ENCODE measurements at regions not wholly inside any gene's neighbourhood (a gene's known extent, or its start where the extent isn't known, plus 50 kb on each side); places are given as distances from the start of the nearest gene placed in this dataset.
A peak's percentile ranks its signal among the peaks of the same experiment; 100 is the strongest.

DNA sequence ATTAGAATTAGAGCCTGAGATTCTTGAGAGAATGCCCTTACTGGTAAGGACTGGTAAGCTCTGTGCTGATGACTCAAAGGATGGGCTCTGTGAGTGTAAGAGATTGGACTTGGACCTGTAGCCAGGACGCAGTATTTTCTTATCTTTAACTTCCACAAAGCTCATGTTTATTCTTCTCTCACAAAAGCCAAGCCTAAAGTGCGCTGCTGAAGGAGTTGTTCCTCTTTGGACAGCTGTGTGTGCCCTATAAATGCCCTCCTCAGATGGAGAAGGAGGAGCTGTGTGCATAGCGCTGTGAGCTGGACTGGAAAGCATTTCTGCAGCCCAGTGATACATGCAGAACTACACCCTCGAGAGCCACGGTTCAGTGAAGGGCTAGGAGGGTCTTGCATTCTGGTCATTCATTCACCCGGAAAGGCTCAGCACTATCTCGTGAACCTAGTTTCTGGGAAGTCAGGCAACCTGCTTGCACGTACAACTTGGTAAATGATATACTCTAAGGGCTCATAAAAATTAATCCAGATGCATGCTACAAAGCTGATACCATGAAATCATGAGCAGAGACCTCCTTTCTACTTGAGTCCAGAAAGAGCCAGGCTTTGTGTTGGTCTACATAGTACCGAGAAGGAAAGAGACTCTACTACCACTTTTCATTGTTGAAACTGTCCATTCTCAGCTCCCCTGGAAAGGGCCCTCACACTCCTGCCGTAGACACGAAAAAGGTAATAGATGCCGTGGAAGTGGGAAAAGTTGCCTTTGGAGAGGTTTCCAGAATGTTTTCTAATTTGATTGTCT lies 103.0 kb upstream of the TBL1XR1 start:
- H3K4me1 ChIP-seq = peaks cover 10% of the 10 kb centered on the region in 2 donors
- ATAC-seq (peak; percentile 97), DNase-seq (peak in 3 of 4 donors; percentile 27 to 63 (median 56))
- no peak overlapping the region for H3K4me3 ChIP-seq
- intact Hi-C loops (cut with DNase I) = no loop called here
- no peak overlapping the region for H3K27ac ChIP-seq
- no peaks in the 10 kb centered on the region for H3K36me3 ChIP-seq
- no peaks in the 10 kb centered on the region for H3K9me3 ChIP-seq
- H3K27me3 ChIP-seq = no peaks in the 10 kb centered on the region
- TF ChIP-seq CTCF (IDR thresholded peaks at IDR 0.05) = no peak

- no peaks in the 10 kb centered on the region for H3K9me3 ChIP-seq
- TF ChIP-seq CTCF (IDR thresholded peaks at IDR 0.05) = no peak
- H3K36me3 ChIP-seq = no peaks in the 10 kb centered on the region
- H3K4me3 ChIP-seq = no peak overlapping the region
- no peaks in the 10 kb centered on the region for H3K27me3 ChIP-seq
- no peak for ATAC-seq
- DNase-seq = no peak
- intact Hi-C loops (cut with DNase I) = no loop called here
- peaks cover 10% of the 10 kb centered on the region in 2 donors for H3K4me1 ChIP-seq
- H3K27ac ChIP-seq = no peak overlapping the region
These were observed 103.6 kb upstream of the TBL1XR1 start for GRCh38 chr3:177300842-177301241.

DNA sequence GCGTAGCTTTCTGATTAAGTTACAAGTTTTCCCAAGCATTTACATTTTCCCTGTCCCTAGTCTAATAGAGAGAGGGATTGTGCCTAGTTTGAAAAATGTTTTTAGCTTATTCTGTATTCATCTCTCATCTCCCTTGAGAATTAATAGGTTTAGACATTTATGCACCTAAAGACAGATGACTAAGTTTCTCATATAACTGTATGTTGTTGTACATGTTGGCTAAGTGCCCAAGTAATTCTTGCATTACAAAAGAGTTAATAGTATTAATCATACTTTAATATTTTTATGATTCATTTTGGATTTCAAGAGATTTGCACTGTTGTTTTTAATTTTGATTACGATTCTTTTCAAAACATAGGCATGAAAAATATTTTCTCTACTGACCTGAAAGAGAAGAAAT lies 109.0 kb upstream of the TBL1XR1 start:
- ATAC-seq (no peak), DNase-seq (no peak)
- H3K27me3 ChIP-seq = no peaks in the 10 kb centered on the region
- H3K27ac ChIP-seq = no peak overlapping the region
- H3K36me3 ChIP-seq = no peaks in the 10 kb centered on the region
- no peaks in the 10 kb centered on the region for H3K4me1 ChIP-seq
- no peak for TF ChIP-seq CTCF (IDR thresholded peaks at IDR 0.05)
- no peak overlapping the region for H3K4me3 ChIP-seq
- intact Hi-C loops (cut with DNase I) = no loop called here
- H3K9me3 ChIP-seq = peaks cover 0 to 17% of the 10 kb centered on the region in 2 donors

- Histone ChIP-seq H3K27me3 (no peaks in the 10 kb centered on the region), H3K4me3 (no peak overlapping the region), H3K27ac (no peak overlapping the region), H3K4me1 (no peaks in the 10 kb centered on the region), H3K36me3 (no peaks in the 10 kb centered on the region), H3K9me3 (peaks cover 0 to 17% of the 10 kb centered on the region in 2 donors)
- TF ChIP-seq CTCF (IDR thresholded peaks at IDR 0.05) = no peak
- DNase-seq (no peak), ATAC-seq (no peak)
- intact Hi-C loops (cut with DNase I) = no loop called here
These were observed 110.1 kb upstream of the TBL1XR1 start for GRCh38 chr3:177307391-177307790.

DNA sequence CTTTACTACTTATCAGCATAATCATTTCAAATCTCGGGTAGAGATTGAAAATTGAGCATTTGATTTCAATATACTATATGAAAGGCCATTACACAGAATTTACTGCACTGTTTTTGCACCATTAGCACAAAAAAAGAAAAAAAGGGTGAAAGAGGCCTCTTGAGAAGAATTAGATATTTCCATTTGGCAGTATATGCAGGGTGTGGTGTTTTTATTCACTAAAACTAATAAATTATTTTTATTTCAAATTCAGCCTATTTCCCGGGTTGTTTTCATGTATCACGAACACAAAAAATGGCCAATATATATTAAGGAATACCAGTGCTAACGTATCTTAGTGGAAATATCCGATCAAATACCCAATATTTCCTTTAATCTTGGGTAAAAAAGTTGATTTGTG lies 110.5 kb upstream of the TBL1XR1 start:
- intact Hi-C loops (cut with DNase I) = no loop called here
- DNase-seq (no peak), ATAC-seq (no peak)
- no peaks in the 10 kb centered on the region for H3K4me1 ChIP-seq
- no peak overlapping the region for H3K4me3 ChIP-seq
- H3K36me3 ChIP-seq = no peaks in the 10 kb centered on the region
- peaks cover 0 to 17% of the 10 kb centered on the region in 2 donors for H3K9me3 ChIP-seq
- no peak for TF ChIP-seq CTCF (IDR thresholded peaks at IDR 0.05)
- H3K27ac ChIP-seq = no peak overlapping the region
- H3K27me3 ChIP-seq = no peaks in the 10 kb centered on the region
